ENCODE measurements at regions not wholly inside any gene's neighbourhood (a gene's known extent, or its start where the extent isn't known, plus 50 kb on each side); places are given as distances from the start of the nearest gene placed in this dataset.

DNA sequence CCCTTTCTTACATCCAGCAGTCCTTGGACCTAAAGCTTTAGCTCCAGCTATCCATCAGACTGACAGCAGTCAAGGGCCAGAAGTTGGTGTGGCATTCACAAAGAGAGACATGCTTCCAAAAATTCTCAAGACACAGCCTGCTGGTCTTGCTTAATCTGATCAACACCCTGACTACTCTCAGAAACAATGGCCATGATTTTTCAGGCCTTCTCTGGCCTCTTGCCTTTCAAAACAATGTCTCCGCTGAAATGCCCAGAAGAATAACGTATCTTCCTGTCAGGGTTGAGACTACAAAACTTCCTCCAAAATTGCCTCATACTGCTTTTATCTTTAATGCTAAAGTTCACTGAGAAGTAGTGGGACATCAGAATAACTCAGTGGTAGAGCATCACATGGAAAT is 205.4 kb upstream of the SETMAR start:
- TF ChIP-seq EZH2 (IDR thresholded peaks at IDR 0.05; ENCODE audit: insufficient read depth, poor library complexity, severe bottlenecking) (no peak), EZH2phosphoT487 (IDR thresholded peaks at IDR 0.05; ENCODE audit: insufficient read depth, low read depth) (no peak)

Measured in GM23248 (cell line).